C4-2B (cell line): ENCODE measurements at regions not wholly inside any gene's neighbourhood (a gene's known extent, or its start where the extent isn't known, plus 50 kb on each side); places are given as distances from the start of the nearest gene placed in this dataset.

Experiments
- H3K27ac ChIP-seq: fragments of 450-650 bp; 2 replicates; pipeline ENCODE4 v1.5.1; 2017
- CTCF ChIP-seq: fragments of 450-650 bp; conservative IDR thresholded peaks from 2 replicates; pipeline ENCODE4 v1.5.1; 2017; ENCODE audit warnings: mild to moderate bottlenecking
- ZFX ChIP-seq: fragments of 450-650 bp; IDR thresholded peaks from 2 replicates; pipeline ENCODE4 v1.6.1; 2017

- no peak overlapping the region for H3K27ac ChIP-seq
- TF ChIP-seq ZFX (no peak), CTCF (no peak)
Measured at GRCh38 chr21:38060533-38060932, 144.3 kb upstream of the KCNJ6 start.

GRCh38 chr21:38067086-38067739 is 151.0 kb upstream of the KCNJ6 start:
- TF ChIP-seq ZFX (no peak), CTCF (no peak)
- no peak overlapping the region for H3K27ac ChIP-seq

GRCh38 chr21:38072489-38072888 is 156.2 kb upstream of the KCNJ6 start:
- H3K27ac ChIP-seq = no peak overlapping the region
- TF ChIP-seq CTCF (no peak), ZFX (no peak)

- H3K27ac ChIP-seq = no peak overlapping the region
- no peak for TF ChIP-seq ZFX
- TF ChIP-seq CTCF = no peak
Measured at GRCh38 chr21:38075833-38076587, 159.8 kb upstream of the KCNJ6 start.

GRCh38 chr21:38077569-38077968 is 161.3 kb upstream of the KCNJ6 start:
- H3K27ac ChIP-seq = no peak overlapping the region
- no peak for TF ChIP-seq CTCF
- TF ChIP-seq ZFX = no peak

- TF ChIP-seq ZFX (no peak), CTCF (no peak)
- H3K27ac ChIP-seq = no peak overlapping the region
Measured at GRCh38 chr21:38080888-38081287, 164.6 kb upstream of the KCNJ6 start.

- TF ChIP-seq ZFX (no peak), CTCF (no peak)
- no peak overlapping the region for H3K27ac ChIP-seq
Measured at GRCh38 chr21:38081708-38082107, 165.5 kb upstream of the KCNJ6 start.
